SK-N-SH (cell line): ENCODE measurements at regions not wholly inside any gene's neighbourhood (a gene's known extent, or its start where the extent isn't known, plus 50 kb on each side); places are given as distances from the start of the nearest gene placed in this dataset.

ENCODE experiments used
- CTCF ChIA-PET: fragments of 300-600, 350-600 bp; formaldehyde crosslinking; extraction: SDS; loops from one replicate; lab custom pipeline; 2021; lab: Yijun Ruan, JAX
- POLR2A ChIA-PET: fragments of 350-600 bp; sonication (Branson Sonifier 250); formaldehyde crosslinking; extraction: SDS; loops from one replicate; lab custom pipeline; 2020; ENCODE audit warnings: antibody characterized with exemption, inconsistent platforms; lab: Yijun Ruan, JAX
- DNase-seq: peaks from one replicate; pipeline ENCODE4 v3.0.0; 2012
- H2AFZ ChIP-seq: fragments of 200-600 bp; sonication (generic); 2 replicates; pipeline ENCODE4 v1.8.1; 2016; ENCODE audit warnings: antibody characterized with exemption, mild to moderate bottlenecking, low read depth
- H3F3A ChIP-seq: fragments of 200-600 bp; sonication (generic); replicated peaks from 2 replicates; pipeline ENCODE3; 2016; ENCODE audit warnings: antibody characterized with exemption, mild to moderate bottlenecking; ENCODE audit not compliant: insufficient read depth
- H3K27ac ChIP-seq, 2 experiments: fragments of 200-500 bp in 1 of 2; fragments of 200-600 bp in 1 of 2; sonication (Bioruptor generic) in 1 of 2; sonication (generic), shearing (Covaris generic) in 1 of 2; 2 replicates each; pipeline versions ENCODE4 v1.5.1 to v1.6.1; 2014 to 2016; ENCODE audit warnings: low read depth in 2 of 2, inconsistent platforms in 1 of 2, low read length in 1 of 2, mild to moderate bottlenecking in 1 of 2, mixed read lengths in 1 of 2
- H3K27me3 ChIP-seq: fragments of 200-600 bp; sonication (generic), shearing (Covaris generic); 2 replicates; pipeline ENCODE4 v1.6.1; 2016; ENCODE audit warnings: mixed run types; ENCODE audit not compliant: insufficient read depth
- H3K36me3 ChIP-seq, 2 experiments: fragments of 200-500 bp in 1 of 2; fragments of 200-600 bp in 1 of 2; sonication (Bioruptor generic) in 1 of 2; sonication (generic) in 1 of 2; replicated peaks in 1 of 2; 2 replicates each; pipeline versions ENCODE3 to v1.5.1; 2014 to 2016; ENCODE audit warnings: low read length in 1 of 2, mild to moderate bottlenecking in 1 of 2; ENCODE audit not compliant: insufficient read depth in 2 of 2, control insufficient read depth in 1 of 2
- H3K4me1 ChIP-seq, 2 experiments: fragments of 200-500 bp in 1 of 2; fragments of 200-600 bp in 1 of 2; sonication (Bioruptor generic) in 1 of 2; sonication (generic), shearing (Covaris generic) in 1 of 2; 2 replicates each; pipeline versions ENCODE4 v1.5.1 to v1.6.1; 2014 to 2016; ENCODE audit warnings: low read depth in 1 of 2, low read length in 1 of 2, mixed run types in 1 of 2; ENCODE audit not compliant: insufficient read depth in 2 of 2, control insufficient read depth in 1 of 2
- H3K4me2 ChIP-seq: fragments of 200-600 bp; sonication (generic), shearing (Covaris generic); 2 replicates; pipeline ENCODE4 v1.6.1; 2017; ENCODE audit warnings: mixed run types
- H3K4me3 ChIP-seq, 2 experiments: fragments of 200-500 bp in 1 of 2; fragments of 200-600 bp in 1 of 2; sonication (Bioruptor generic) in 1 of 2; sonication (generic), shearing (Covaris generic) in 1 of 2; 2 replicates each; pipeline versions ENCODE4 v1.5.1 to v1.8.1; 2014 to 2016; ENCODE audit warnings: low read depth in 2 of 2, inconsistent platforms in 1 of 2, low read length in 1 of 2, mild to moderate bottlenecking in 1 of 2, mixed read lengths in 1 of 2, moderate library complexity in 1 of 2
- H3K79me2 ChIP-seq: fragments of 200-600 bp; sonication (generic); 2 replicates; pipeline ENCODE4 v1.8.1; 2017; ENCODE audit warnings: mild to moderate bottlenecking; ENCODE audit not compliant: insufficient read depth
- H3K9ac ChIP-seq: fragments of 200-600 bp; sonication (generic); 2 replicates; pipeline ENCODE4 v1.6.1; 2017; ENCODE audit warnings: mixed run types
- H3K9me2 ChIP-seq: fragments of 200-600 bp; sonication (generic); 2 replicates; pipeline ENCODE4 v1.6.1; 2017; ENCODE audit warnings: mixed run types
- H3K9me3 ChIP-seq: fragments of 200-600 bp; sonication (generic); 2 replicates; pipeline ENCODE4 v1.6.1; 2017; ENCODE audit warnings: mixed run types, mild to moderate bottlenecking, moderate library complexity
- H4K20me1 ChIP-seq: fragments of 200-600 bp; sonication (generic); 2 replicates; pipeline ENCODE4 v1.6.1; 2017; ENCODE audit warnings: mild to moderate bottlenecking, mixed run types; ENCODE audit not compliant: insufficient read depth
- CTCF ChIP-seq: fragments of 200-600 bp; sonication (generic); IDR thresholded peaks from 2 replicates; pipeline ENCODE4 v1.6.1; 2017; ENCODE audit warnings: antibody characterized with exemption, mild to moderate bottlenecking, moderate library complexity
- EZH2phosphoT487 ChIP-seq: fragments of 200-600 bp; sonication (generic); IDR thresholded peaks from 2 replicates; pipeline ENCODE4 v1.6.1; 2017; ENCODE audit warnings: low read depth, mixed run types, mild to moderate bottlenecking, antibody characterized with exemption, moderate library complexity, borderline replicate concordance
- GABPA ChIP-seq: IDR thresholded peaks from 2 replicates; pipeline ENCODE4 v1.4.0; 2012; ENCODE audit warnings: low read depth, mild to moderate bottlenecking
- JUND ChIP-seq: IDR thresholded peaks from 2 replicates; pipeline ENCODE4 v1.4.0; 2012
- MAX ChIP-seq: IDR thresholded peaks from 2 replicates; pipeline ENCODE4 v1.4.0; 2012; ENCODE audit warnings: low read depth
- MEF2A ChIP-seq: IDR thresholded peaks from 2 replicates; pipeline ENCODE4 v1.4.0; 2012; ENCODE audit warnings: low read depth, borderline replicate concordance
- NRF1 ChIP-seq: IDR thresholded peaks from 2 replicates; pipeline ENCODE4 v1.6.1; 2012; ENCODE audit warnings: low read depth, mild to moderate bottlenecking, low read length
- PBX3 ChIP-seq: IDR thresholded peaks from 2 replicates; pipeline ENCODE4; 2012
- REST ChIP-seq: IDR thresholded peaks from 2 replicates; pipeline ENCODE4 v1.6.1; 2012; ENCODE audit warnings: mild to moderate bottlenecking, low read depth, low read length, moderate library complexity
- RXRA ChIP-seq: IDR thresholded peaks from 2 replicates; pipeline ENCODE4 v1.4.0; 2012; ENCODE audit warnings: low read depth, mild to moderate bottlenecking, borderline replicate concordance
- SMC3 ChIP-seq: IDR thresholded peaks from 2 replicates; pipeline ENCODE4 v1.6.1; 2012; ENCODE audit warnings: low read depth, low read length, improper control_type of control experiment
- TCF12 ChIP-seq: IDR thresholded peaks from 2 replicates; pipeline ENCODE4 v1.4.0; 2012
- WGBS: methylation state at CpG from one replicate; pipeline ENCODE4 v1.1.6; 2017; ENCODE audit warnings: low lambda C conversion rate; 5-methylcytosine and 5-hydroxymethylcytosine counted together
- TF ChIP-seq, protein P1 (sequence below): IDR thresholded peaks from 2 replicates; pipeline ENCODE4 v1.4.0; 2012; ENCODE audit warnings: low read depth, borderline replicate concordance
- TF ChIP-seq, protein P2 (sequence below): fragments of 150-350 bp; IDR thresholded peaks from 2 replicates; pipeline ENCODE4 v1.6.1; 2017; ENCODE audit warnings: antibody characterized with exemption, low read length, low read depth, borderline replicate concordance
- TF ChIP-seq, protein P3 (sequence below): fragments of 150-350 bp; IDR thresholded peaks from 2 replicates; pipeline ENCODE4 v1.6.1; 2016; ENCODE audit warnings: mild to moderate bottlenecking, low read depth, low read length

DNA sequence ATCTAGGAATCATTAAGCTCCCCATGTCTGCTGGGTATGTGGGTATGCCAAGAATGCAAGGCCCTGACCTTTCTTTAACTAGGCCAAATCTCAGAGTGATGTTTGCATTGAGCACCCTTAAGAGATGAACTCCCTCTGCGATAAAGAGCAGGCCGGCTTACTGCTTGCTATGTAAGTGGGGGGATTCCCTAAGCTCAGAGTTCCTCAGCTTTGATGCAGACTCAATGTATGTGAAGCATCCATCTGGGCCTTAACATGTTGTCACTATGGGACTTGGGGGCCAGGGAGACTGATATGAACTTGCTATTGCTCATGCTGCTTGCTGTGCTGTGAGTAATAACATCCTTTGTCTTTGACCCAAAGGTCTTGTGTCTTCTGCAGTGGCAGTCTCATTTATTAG is 149.7 kb downstream of the C12orf75 start:
- no peak for DNase-seq
- TF ChIP-seq NRF1 (no peak), JUND (no peak), REST (no peak), GABPA (no peak), SMC3 (no peak), TCF12 (no peak), RXRA (no peak), PBX3 (no peak), EZH2phosphoT487 (no peak), MEF2A (no peak), MAX (no peak), CTCF (no peak)
- TF ChIP-seq, protein P1, sequence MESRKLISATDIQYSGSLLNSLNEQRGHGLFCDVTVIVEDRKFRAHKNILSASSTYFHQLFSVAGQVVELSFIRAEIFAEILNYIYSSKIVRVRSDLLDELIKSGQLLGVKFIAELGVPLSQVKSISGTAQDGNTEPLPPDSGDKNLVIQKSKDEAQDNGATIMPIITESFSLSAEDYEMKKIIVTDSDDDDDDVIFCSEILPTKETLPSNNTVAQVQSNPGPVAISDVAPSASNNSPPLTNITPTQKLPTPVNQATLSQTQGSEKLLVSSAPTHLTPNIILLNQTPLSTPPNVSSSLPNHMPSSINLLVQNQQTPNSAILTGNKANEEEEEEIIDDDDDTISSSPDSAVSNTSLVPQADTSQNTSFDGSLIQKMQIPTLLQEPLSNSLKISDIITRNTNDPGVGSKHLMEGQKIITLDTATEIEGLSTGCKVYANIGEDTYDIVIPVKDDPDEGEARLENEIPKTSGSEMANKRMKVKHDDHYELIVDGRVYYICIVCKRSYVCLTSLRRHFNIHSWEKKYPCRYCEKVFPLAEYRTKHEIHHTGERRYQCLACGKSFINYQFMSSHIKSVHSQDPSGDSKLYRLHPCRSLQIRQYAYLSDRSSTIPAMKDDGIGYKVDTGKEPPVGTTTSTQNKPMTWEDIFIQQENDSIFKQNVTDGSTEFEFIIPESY: no peak
- TF ChIP-seq, protein P2, sequence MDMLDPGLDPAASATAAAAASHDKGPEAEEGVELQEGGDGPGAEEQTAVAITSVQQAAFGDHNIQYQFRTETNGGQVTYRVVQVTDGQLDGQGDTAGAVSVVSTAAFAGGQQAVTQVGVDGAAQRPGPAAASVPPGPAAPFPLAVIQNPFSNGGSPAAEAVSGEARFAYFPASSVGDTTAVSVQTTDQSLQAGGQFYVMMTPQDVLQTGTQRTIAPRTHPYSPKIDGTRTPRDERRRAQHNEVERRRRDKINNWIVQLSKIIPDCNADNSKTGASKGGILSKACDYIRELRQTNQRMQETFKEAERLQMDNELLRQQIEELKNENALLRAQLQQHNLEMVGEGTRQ: no peak
- TF ChIP-seq, protein P3, sequence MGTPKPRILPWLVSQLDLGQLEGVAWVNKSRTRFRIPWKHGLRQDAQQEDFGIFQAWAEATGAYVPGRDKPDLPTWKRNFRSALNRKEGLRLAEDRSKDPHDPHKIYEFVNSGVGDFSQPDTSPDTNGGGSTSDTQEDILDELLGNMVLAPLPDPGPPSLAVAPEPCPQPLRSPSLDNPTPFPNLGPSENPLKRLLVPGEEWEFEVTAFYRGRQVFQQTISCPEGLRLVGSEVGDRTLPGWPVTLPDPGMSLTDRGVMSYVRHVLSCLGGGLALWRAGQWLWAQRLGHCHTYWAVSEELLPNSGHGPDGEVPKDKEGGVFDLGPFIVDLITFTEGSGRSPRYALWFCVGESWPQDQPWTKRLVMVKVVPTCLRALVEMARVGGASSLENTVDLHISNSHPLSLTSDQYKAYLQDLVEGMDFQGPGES: no peak
- Histone ChIP-seq H3K4me1 (no peaks in the 10 kb centered on the region; a peak in 1 of 4 replicates), H3K9me2 (no peaks in the 10 kb centered on the region), H3F3A (no peaks in the 10 kb centered on the region), H3K4me3 (no peak overlapping the region), H3K9me3 (no peaks in the 10 kb centered on the region), H3K36me3 (no peaks in the 10 kb centered on the region), H3K27me3 (no peaks in the 10 kb centered on the region), H3K27ac (no peak overlapping the region), H3K4me2 (no peak overlapping the region), H4K20me1 (no peaks in the 10 kb centered on the region), H2AFZ (no peak overlapping the region), H3K9ac (no peak overlapping the region), H3K79me2 (no peaks in the 10 kb centered on the region)
- 92% methylated on average over 2 of the region's 2 CpGs for WGBS
- ChIA-PET CTCF (no interaction called here), POLR2A (no interaction called here)
